ENCODE measurements at regions not wholly inside any gene's neighbourhood (a gene's known extent, or its start where the extent isn't known, plus 50 kb on each side); places are given as distances from the start of the nearest gene placed in this dataset.

DNA sequence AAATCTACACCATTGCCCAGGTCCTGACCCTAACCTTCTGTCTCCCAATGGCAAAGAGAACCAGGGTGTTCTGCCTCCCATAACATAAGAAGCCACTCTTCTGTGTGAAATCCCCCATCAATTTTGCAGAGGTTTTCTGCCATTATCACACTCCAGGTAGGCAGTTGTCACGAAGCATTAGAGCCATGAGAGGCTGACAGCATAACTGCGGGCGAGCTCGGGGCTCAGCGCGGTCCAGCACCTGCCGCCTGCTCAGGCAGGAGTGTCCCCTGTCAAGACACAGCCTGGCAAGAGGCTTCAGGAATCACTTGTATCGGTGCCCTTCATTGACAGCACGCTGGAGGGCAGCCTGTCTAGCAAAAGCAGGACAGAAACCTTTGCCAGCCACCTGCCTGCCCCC lies 251.2 kb downstream of the SATB2 start:
- no peaks in the 10 kb centered on the region for H4K20me1 ChIP-seq (ENCODE audit: control insufficient read depth, extremely low read depth, insufficient read depth, low read length)
- no peak for TF ChIP-seq EZH2 (IDR thresholded peaks at IDR 0.05; ENCODE audit: low read length)
- TF ChIP-seq, protein P1, sequence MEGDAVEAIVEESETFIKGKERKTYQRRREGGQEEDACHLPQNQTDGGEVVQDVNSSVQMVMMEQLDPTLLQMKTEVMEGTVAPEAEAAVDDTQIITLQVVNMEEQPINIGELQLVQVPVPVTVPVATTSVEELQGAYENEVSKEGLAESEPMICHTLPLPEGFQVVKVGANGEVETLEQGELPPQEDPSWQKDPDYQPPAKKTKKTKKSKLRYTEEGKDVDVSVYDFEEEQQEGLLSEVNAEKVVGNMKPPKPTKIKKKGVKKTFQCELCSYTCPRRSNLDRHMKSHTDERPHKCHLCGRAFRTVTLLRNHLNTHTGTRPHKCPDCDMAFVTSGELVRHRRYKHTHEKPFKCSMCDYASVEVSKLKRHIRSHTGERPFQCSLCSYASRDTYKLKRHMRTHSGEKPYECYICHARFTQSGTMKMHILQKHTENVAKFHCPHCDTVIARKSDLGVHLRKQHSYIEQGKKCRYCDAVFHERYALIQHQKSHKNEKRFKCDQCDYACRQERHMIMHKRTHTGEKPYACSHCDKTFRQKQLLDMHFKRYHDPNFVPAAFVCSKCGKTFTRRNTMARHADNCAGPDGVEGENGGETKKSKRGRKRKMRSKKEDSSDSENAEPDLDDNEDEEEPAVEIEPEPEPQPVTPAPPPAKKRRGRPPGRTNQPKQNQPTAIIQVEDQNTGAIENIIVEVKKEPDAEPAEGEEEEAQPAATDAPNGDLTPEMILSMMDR (optimal IDR thresholded peaks at IDR 0.05 in 1 of 3, IDR thresholded peaks at IDR 0.05 in 1 of 3, conservative IDR thresholded peaks at IDR 0.05 in 1 of 3; ENCODE audit: extremely low read depth in 1 of 3, insufficient read depth in 2 of 3, low read length in 3 of 3) = no peak
- H3K4me3 ChIP-seq (ENCODE audit: control insufficient read depth in 2 of 3, extremely low read depth in 1 of 3, insufficient read depth in 2 of 3, low read depth in 1 of 3, low read length in 3 of 3) = no peak overlapping the region
- H3K79me2 ChIP-seq (ENCODE audit: control insufficient read depth, insufficient read depth, low read length) = no peaks in the 10 kb centered on the region
- DNase-seq (ENCODE audit: low read depth, low spot score) (no peak), FAIRE-seq (no peak)
- H3K9ac ChIP-seq (ENCODE audit: control insufficient read depth, extremely low read depth, insufficient read depth, low read length) = no peak overlapping the region
- no peaks in the 10 kb centered on the region for H3K4me1 ChIP-seq (ENCODE audit: control insufficient read depth, extremely low read depth, insufficient read depth, low read length)
- dilution Hi-C loops (cut with MboI; ENCODE audit: extremely low pct_ligation_motif_present, low sequenced_read_pairs) = no loop called here
- no peaks in the 10 kb centered on the region for H3K9me1 ChIP-seq (ENCODE audit: control insufficient read depth, extremely low read depth, insufficient read depth, low read length)
- no peaks in the 10 kb centered on the region for H3K27me3 ChIP-seq (ENCODE audit: control insufficient read depth, extremely low read depth, insufficient read depth, low read length)
- no peak overlapping the region for H3K4me2 ChIP-seq (ENCODE audit: control insufficient read depth, extremely low read depth, insufficient read depth, low read depth, low read length)
- H2AFZ ChIP-seq (ENCODE audit: control insufficient read depth, low read length) = no peak overlapping the region
- H3K9me3 ChIP-seq (ENCODE audit: control insufficient read depth, low read depth, low read length) = peaks cover 2% of the 10 kb centered on the region
- no peak overlapping the region for H3K27ac ChIP-seq (ENCODE audit: control insufficient read depth, insufficient read depth, low read length)
- no peaks in the 10 kb centered on the region for H3K36me3 ChIP-seq (ENCODE audit: control insufficient read depth in 2 of 2, extremely low read depth in 1 of 2, insufficient read depth in 2 of 2, low read length in 2 of 2)

- FAIRE-seq = no peak
These were observed 254.8 kb downstream of the SATB2 start for GRCh38 chr2:199202964-199203363.

More at GRCh38 chr2:199202964-199203363, 254.8 kb downstream of the SATB2 start:
- Histone ChIP-seq H3K9ac (ENCODE audit: control insufficient read depth, extremely low read depth, insufficient read depth, low read length) (no peak overlapping the region), H3K4me2 (ENCODE audit: control insufficient read depth, extremely low read depth, insufficient read depth, low read depth, low read length) (no peak overlapping the region), H3K4me1 (ENCODE audit: control insufficient read depth, extremely low read depth, insufficient read depth, low read length) (no peaks in the 10 kb centered on the region), H3K9me3 (ENCODE audit: control insufficient read depth, low read depth, low read length) (peaks cover 2% of the 10 kb centered on the region), H3K4me3 (ENCODE audit: control insufficient read depth in 2 of 3, extremely low read depth in 1 of 3, insufficient read depth in 2 of 3, low read depth in 1 of 3, low read length in 3 of 3) (no peak overlapping the region), H3K27me3 (ENCODE audit: control insufficient read depth, extremely low read depth, insufficient read depth, low read length) (no peaks in the 10 kb centered on the region), H3K27ac (ENCODE audit: control insufficient read depth, insufficient read depth, low read length) (no peak overlapping the region), H3K79me2 (ENCODE audit: control insufficient read depth, insufficient read depth, low read length) (no peaks in the 10 kb centered on the region), H3K9me1 (ENCODE audit: control insufficient read depth, extremely low read depth, insufficient read depth, low read length) (no peaks in the 10 kb centered on the region), H3K36me3 (ENCODE audit: control insufficient read depth in 2 of 2, extremely low read depth in 1 of 2, insufficient read depth in 2 of 2, low read length in 2 of 2) (no peaks in the 10 kb centered on the region), H4K20me1 (ENCODE audit: control insufficient read depth, extremely low read depth, insufficient read depth, low read length) (no peaks in the 10 kb centered on the region), H2AFZ (ENCODE audit: control insufficient read depth, low read length) (no peak overlapping the region)
- TF ChIP-seq, protein P1 (optimal IDR thresholded peaks at IDR 0.05 in 1 of 3, IDR thresholded peaks at IDR 0.05 in 1 of 3, conservative IDR thresholded peaks at IDR 0.05 in 1 of 3; ENCODE audit: extremely low read depth in 1 of 3, insufficient read depth in 2 of 3, low read length in 3 of 3) = no peak
- TF ChIP-seq EZH2 (IDR thresholded peaks at IDR 0.05; ENCODE audit: low read length) = no peak
- dilution Hi-C loops (cut with MboI; ENCODE audit: extremely low pct_ligation_motif_present, low sequenced_read_pairs) = no loop called here
- no peak for DNase-seq (ENCODE audit: low read depth, low spot score)

Measured in keratinocyte (primary cell).